Endothelial cell of umbilical vein (primary cell): ENCODE measurements at regions not wholly inside any gene's neighbourhood (a gene's known extent, or its start where the extent isn't known, plus 50 kb on each side); places are given as distances from the start of the nearest gene placed in this dataset.

Source experiments
- BruUV-seq: library from RNA; stranded (reverse); fragments of 400-500 nt; replicated peaks from 2 replicates; lab custom pipeline; 2021; lab: Mats Ljungman, UMichigan
- CTCF ChIA-PET: fragments of 300-600, 350-600 bp; sonication (Branson Sonifier 250); formaldehyde crosslinking; loops from one replicate; lab custom pipeline; 2021; ENCODE audit warnings: antibody characterized with exemption, inconsistent platforms; lab: Charles Lee
- POLR2A ChIA-PET: fragments of 300-600, 350-600 bp; sonication (Branson Sonifier 250); formaldehyde crosslinking; loops from one replicate; lab custom pipeline; 2021; ENCODE audit warnings: antibody characterized with exemption, inconsistent platforms; lab: Charles Lee
- DNase-seq: peaks from one replicate; pipeline ENCODE4 v3.0.0-alpha.2; 2011; ENCODE audit warnings: low read depth, low spot score
- FAIRE-seq: peaks from 2 replicates; lab custom pipeline; 2011; peaks lifted over from hg19 to GRCh38; lab: Jason Lieb, UNC
- H2AFZ ChIP-seq: 2 replicates; pipeline ENCODE4 v1.6.0; 2012; ENCODE audit warnings: low read depth, low read length, control low read depth, inconsistent platforms
- H3K27ac ChIP-seq: 2 replicates; pipeline ENCODE4 v1.5.1; 2011; ENCODE audit warnings: low read depth, mild to moderate bottlenecking, control low read depth, low read length, moderate library complexity; ENCODE audit not compliant: insufficient read depth
- H3K27me3 ChIP-seq, 2 experiments: 2 replicates each; pipeline versions ENCODE4 v1.6.0 to v1.6.1; 2011; ENCODE audit warnings: low read length in 2 of 2, mixed read lengths in 1 of 2; ENCODE audit not compliant: control insufficient read depth in 2 of 2, insufficient read depth in 2 of 2
- H3K36me3 ChIP-seq, 2 experiments: 2 replicates in 1 of 2; 3 replicates in 1 of 2; pipeline ENCODE4 v1.5.1; 2011; ENCODE audit warnings: low read length in 2 of 2, mild to moderate bottlenecking in 1 of 2, moderate library complexity in 1 of 2; ENCODE audit not compliant: control insufficient read depth in 2 of 2, insufficient read depth in 2 of 2; ENCODE audit errors: extremely low read depth in 1 of 2
- H3K4me1 ChIP-seq: 3 replicates; pipeline ENCODE4 v1.5.1; 2011; ENCODE audit warnings: mild to moderate bottlenecking, low read length; ENCODE audit not compliant: control insufficient read depth, insufficient read depth; ENCODE audit errors: extremely low read depth
- H3K4me2 ChIP-seq: 2 replicates; pipeline ENCODE4 v1.6.1; 2011; ENCODE audit warnings: low read length, control low read depth, mixed read lengths; ENCODE audit not compliant: insufficient read depth
- H3K4me3 ChIP-seq, 3 experiments: fragments of 200-600 bp in 1 of 3; sonication (generic), shearing (Covaris generic) in 1 of 3; replicated peaks in 1 of 3; 2 replicates each; pipeline ENCODE4 v1.5.1; 2011 to 2016; ENCODE audit warnings: control low read depth in 3 of 3, low read length in 3 of 3, mild to moderate bottlenecking in 2 of 3, inconsistent platforms in 1 of 3, low read depth in 1 of 3, moderate library complexity in 1 of 3; ENCODE audit not compliant: insufficient read depth in 1 of 3
- H3K79me2 ChIP-seq: 2 replicates; pipeline ENCODE4 v1.6.0; 2012; ENCODE audit warnings: low read length, inconsistent platforms; ENCODE audit not compliant: control insufficient read depth, insufficient read depth
- H3K9ac ChIP-seq: replicated peaks from 2 replicates; pipeline ENCODE3; 2011; ENCODE audit warnings: low read length, control low read depth; ENCODE audit not compliant: insufficient read depth; ENCODE audit errors: extremely low read depth
- H3K9me1 ChIP-seq: replicated peaks from 3 replicates; pipeline ENCODE4 v1.6.0; 2011; ENCODE audit warnings: mild to moderate bottlenecking, low read length; ENCODE audit not compliant: control insufficient read depth, insufficient read depth; ENCODE audit errors: extremely low read depth
- H3K9me3 ChIP-seq: replicated peaks from 2 replicates; pipeline ENCODE4 v1.5.1; 2012; ENCODE audit warnings: low read length, inconsistent platforms; ENCODE audit not compliant: control insufficient read depth, insufficient read depth
- H4K20me1 ChIP-seq: replicated peaks from 2 replicates; pipeline ENCODE3; 2011; ENCODE audit warnings: mild to moderate bottlenecking, low read length; ENCODE audit not compliant: control insufficient read depth, insufficient read depth; ENCODE audit errors: extremely low read depth
- CTCF ChIP-seq, 2 donors: IDR thresholded peaks; 1 replicate in 1 of 2; 2 replicates in 1 of 2; pipeline ENCODE4 v1.5.1; 2011; ENCODE audit warnings: low read length in 2 of 2, mild to moderate bottlenecking in 2 of 2, moderate library complexity in 2 of 2, control low read depth in 1 of 2, inconsistent platforms in 1 of 2, low read depth in 1 of 2; ENCODE audit not compliant: insufficient read depth in 1 of 2; ENCODE audit errors: extremely low read depth in 1 of 2
- EZH2 ChIP-seq: IDR thresholded peaks from 2 replicates; pipeline ENCODE4 v1.6.1; 2012; ENCODE audit warnings: borderline replicate concordance, low read depth, mild to moderate bottlenecking, moderate library complexity, low read length, inconsistent platforms; ENCODE audit not compliant: severe bottlenecking
- FOS ChIP-seq: IDR thresholded peaks from 2 replicates; pipeline ENCODE4 v1.6.1; 2011; ENCODE audit warnings: mild to moderate bottlenecking, low read length, moderate library complexity, borderline replicate concordance; ENCODE audit not compliant: insufficient read depth
- GATA2 ChIP-seq: IDR thresholded peaks from 2 replicates; pipeline ENCODE4 v1.7.0; 2011; ENCODE audit warnings: low read depth, mild to moderate bottlenecking, moderate library complexity, mixed read lengths, low read length; ENCODE audit not compliant: insufficient read length, insufficient read depth
- JUN ChIP-seq: IDR thresholded peaks from 2 replicates; pipeline ENCODE4 v1.6.1; 2011; ENCODE audit warnings: borderline replicate concordance, low read depth; ENCODE audit not compliant: insufficient read length, insufficient read depth
- MAX ChIP-seq: IDR thresholded peaks from 2 replicates; pipeline ENCODE4 v1.6.1; 2011; ENCODE audit not compliant: insufficient read depth, insufficient read length
- MYC ChIP-seq: IDR thresholded peaks from one replicate; pipeline ENCODE4 v1.6.1; 2011; ENCODE audit warnings: mild to moderate bottlenecking, low read depth, low read length
- POLR2A ChIP-seq: IDR thresholded peaks from 2 replicates; pipeline ENCODE4 v1.6.1; 2012; ENCODE audit warnings: low read depth, mild to moderate bottlenecking, control low read depth, low read length
- POLR2AphosphoS5 ChIP-seq: IDR thresholded peaks from 2 replicates; pipeline ENCODE4 v1.6.1; 2012; ENCODE audit warnings: low read depth, mild to moderate bottlenecking, control low read depth, low read length, moderate library complexity; ENCODE audit not compliant: insufficient read depth
- dilution Hi-C: fragments of 300-500 bp; cut with MboI; formaldehyde crosslinking; loops from one replicate; pipeline ENCODE4 v1.15.0; 2019; ENCODE audit warnings: low sequenced_read_pairs; ENCODE audit not compliant: extremely low pct_ligation_motif_present
- intact Hi-C: fragments of 100-400 bp; cut with micrococcal nuclease; formaldehyde crosslinking; loops from one replicate; pipeline ENCODE4 v1.10.0; 2022

- Histone ChIP-seq H3K9me3 (no peaks in the 10 kb centered on the region), H3K4me2 (no peak overlapping the region), H3K9me1 (no peaks in the 10 kb centered on the region), H3K4me3 (no peak overlapping the region), H2AFZ (no peak overlapping the region), H4K20me1 (no peaks in the 10 kb centered on the region), H3K79me2 (no peaks in the 10 kb centered on the region), H3K27me3 (no peaks in the 10 kb centered on the region), H3K4me1 (peaks cover 13% of the 10 kb centered on the region), H3K36me3 (no peaks in the 10 kb centered on the region), H3K9ac (no peak overlapping the region), H3K27ac (no peak overlapping the region)
- BruUV-seq = no TSS peak
- TF ChIP-seq EZH2 (no peak), MAX (no peak), POLR2A (no peak), CTCF (IDR thresholded peaks at IDR 0.05; ENCODE audit: extremely low read depth in 1 of 2, insufficient read depth in 1 of 2, low read depth in 1 of 2, low read length in 2 of 2) (no peak), POLR2AphosphoS5 (no peak), GATA2 (no peak), MYC (no peak), FOS (no peak), JUN (no peak)
- dilution Hi-C loops (no loop called here), intact Hi-C loops (loop anchor here (2.0 kb wide), 2 partner anchors 15 to 67 kb away; no protein-coding TSS in a partner anchor)
- ChIA-PET CTCF (interaction anchor here (1.0 to 2.3 kb wide), 3 partner anchors 15 to 75 kb away, joined by 3 to 5 read pairs (median 4); partner anchors contain the start of gene SPRY4), POLR2A (no interaction called here)
- DNase-seq (no peak), FAIRE-seq (no peak)
These were observed 74.7 kb downstream of the SPRY4 start for GRCh38 chr5:142250119-142250518.
